Right lobe of liver (tissue), 6 donors: ENCODE measurements at regions not wholly inside any gene's neighbourhood (a gene's known extent, or its start where the extent isn't known, plus 50 kb on each side); places are given as distances from the start of the nearest gene placed in this dataset.
"Not testable (repeated sequence)": the region's sequence is repeated elsewhere in the genome, so short reads cannot be mapped to it uniquely, and the experiment has no call there.

Source experiments
- ATAC-seq, 4 donors: fragments of 200-7000 bp; cut with Tn5 transposase; one replicate each; pipeline ENCODE4 v1.9.1; 2020; ENCODE audit warnings: mild to moderate bottlenecking in 4 of 4, moderate library complexity in 4 of 4
- DNase-seq, 3 donors: peaks; one replicate each; pipeline ENCODE4 v3.0.0-alpha.2; 2020
- H3K27ac ChIP-seq, 3 donors: fragments of 200-600 bp; one replicate each; pipeline ENCODE4 v1.8.0; 2022
- H3K27me3 ChIP-seq, 2 donors: fragments of 200-600 bp; one replicate each; pipeline ENCODE4 v1.8.0; 2022
- H3K36me3 ChIP-seq, 4 donors: fragments of 200-600 bp; sonication (generic) in 1 of 4; one replicate each; pipeline versions ENCODE4 v1.5.1 to v1.8.0; 2017 to 2022; ENCODE audit warnings: control low read depth in 1 of 4
- H3K4me1 ChIP-seq, 4 donors: fragments of 200-600 bp; sonication (generic) in 1 of 4; one replicate each; pipeline versions ENCODE4 v1.5.1 to v1.8.0; 2017 to 2022; ENCODE audit warnings: control low read depth in 1 of 4
- H3K4me3 ChIP-seq, 3 donors: fragments of 200-600 bp; one replicate each; pipeline ENCODE4 v1.8.0; 2022
- H3K9me3 ChIP-seq, 4 donors: fragments of 200-600 bp; sonication (generic) in 1 of 4; one replicate each; pipeline versions ENCODE4 v1.5.1 to v1.8.0; 2017 to 2022; ENCODE audit warnings: control low read depth in 1 of 4
- POLR2A ChIP-seq: fragments of 450-650 bp; IDR thresholded peaks from one replicate; pipeline ENCODE4 v1.6.1; 2017; ENCODE audit warnings: antibody characterized with exemption, mild to moderate bottlenecking
- WGBS: methylation state at CpG from one replicate; pipeline ENCODE4 v1.1.6; 2018; ENCODE audit warnings: low coverage, low lambda C conversion rate; ENCODE audit not compliant: insufficient coverage; ENCODE audit errors: missing lambda C conversion rate; 5-methylcytosine and 5-hydroxymethylcytosine counted together
- intact Hi-C, 2 donors: fragments of 100-400 bp; cut with DNase I; formaldehyde crosslinking; loops; one replicate each; pipeline versions ENCODE4 v1.11.2 to v1.14.1; 2022
- TF ChIP-seq, protein P1 (sequence below), 4 donors: fragments of 200-600 bp in 3 of 4; fragments of 450-650 bp in 1 of 4; IDR thresholded peaks; one replicate each; pipeline versions ENCODE4 v1.5.1 to v1.8.0; 2016 to 2022; ENCODE audit warnings: antibody characterized with exemption in 4 of 4, mild to moderate bottlenecking in 2 of 4
- donor health status: DM: no; HTN: yes; CAD: no.
- donor health status: DM: no; HTN: no; CAD: no.
- donor health status: DM: no; HTN: no; CAD: no.
- donor health status: DM: no; HTN: yes; CAD: no.
- donor health status: DM: no; HTN: yes; CAD: no.

DNA sequence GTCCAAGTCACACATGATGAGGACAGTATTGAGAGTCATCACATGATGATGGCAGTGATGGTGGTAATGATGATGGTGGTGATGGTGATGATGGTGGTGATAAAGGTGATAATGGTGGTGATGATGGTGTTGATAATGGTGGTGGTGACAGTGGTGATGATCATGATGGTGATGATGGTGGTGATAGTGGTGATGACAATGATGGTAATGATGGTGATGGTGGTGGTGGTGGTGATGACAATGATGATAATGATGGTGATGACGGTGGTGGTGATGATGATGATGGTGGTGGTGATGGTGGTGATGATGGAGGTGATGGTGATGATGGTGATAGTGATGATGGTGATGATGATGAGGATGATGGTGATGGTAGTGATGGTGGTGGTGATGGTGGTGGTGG lies 190.2 kb upstream of the ZNF469 start:
- WGBS: 40% methylated on average over 1 of the region's 1 CpG
- intact Hi-C loops: no loop called here
- no peak overlapping the region for H3K4me3 ChIP-seq

DNA sequence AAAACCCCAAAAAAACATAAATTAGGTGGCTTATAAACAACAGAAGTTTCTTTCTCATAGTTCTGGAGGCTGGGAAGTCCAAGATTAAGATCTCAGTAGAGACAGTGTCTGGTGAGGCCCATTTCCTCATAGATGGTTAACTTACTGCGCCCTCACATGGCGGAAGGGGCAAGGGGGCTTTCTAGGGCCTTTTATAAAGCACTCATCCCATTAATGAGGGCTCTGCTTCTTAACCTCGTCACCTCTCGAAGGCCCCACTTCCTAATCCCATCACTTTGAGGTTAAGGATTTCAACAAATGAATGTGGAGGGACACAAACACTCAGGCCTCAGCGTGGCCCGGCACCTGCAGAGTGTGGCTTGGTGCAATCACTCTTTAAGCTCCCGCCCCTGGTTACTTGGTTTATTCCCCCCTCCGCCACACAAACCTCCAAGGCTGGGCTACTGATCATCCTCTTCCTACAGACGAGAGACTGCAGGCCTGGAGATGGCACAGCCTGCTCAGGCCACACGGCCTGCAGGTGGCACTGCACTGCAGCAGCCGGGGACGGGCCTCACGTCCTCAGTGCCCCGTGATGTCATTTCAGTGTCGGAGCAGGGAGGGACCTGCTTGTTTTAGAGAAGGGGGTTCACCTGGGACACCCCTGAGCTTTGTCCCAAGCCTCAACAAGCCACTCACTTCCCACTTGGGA lies 188.9 kb upstream of the ZNF469 start:
- H3K27me3 ChIP-seq, H3K9me3 ChIP-seq, H3K4me1 ChIP-seq, H3K36me3 ChIP-seq, H3K27ac ChIP-seq, H3K4me3 ChIP-seq, intact Hi-C loops: not testable (repeated sequence)
- DNase-seq (peak in 1 of 3 donors; percentile 51), ATAC-seq (peak; percentile 72 to 92 (median 88))
- WGBS: 29% methylated on average over 6 of the region's 15 CpGs
- TF ChIP-seq, protein P1, sequence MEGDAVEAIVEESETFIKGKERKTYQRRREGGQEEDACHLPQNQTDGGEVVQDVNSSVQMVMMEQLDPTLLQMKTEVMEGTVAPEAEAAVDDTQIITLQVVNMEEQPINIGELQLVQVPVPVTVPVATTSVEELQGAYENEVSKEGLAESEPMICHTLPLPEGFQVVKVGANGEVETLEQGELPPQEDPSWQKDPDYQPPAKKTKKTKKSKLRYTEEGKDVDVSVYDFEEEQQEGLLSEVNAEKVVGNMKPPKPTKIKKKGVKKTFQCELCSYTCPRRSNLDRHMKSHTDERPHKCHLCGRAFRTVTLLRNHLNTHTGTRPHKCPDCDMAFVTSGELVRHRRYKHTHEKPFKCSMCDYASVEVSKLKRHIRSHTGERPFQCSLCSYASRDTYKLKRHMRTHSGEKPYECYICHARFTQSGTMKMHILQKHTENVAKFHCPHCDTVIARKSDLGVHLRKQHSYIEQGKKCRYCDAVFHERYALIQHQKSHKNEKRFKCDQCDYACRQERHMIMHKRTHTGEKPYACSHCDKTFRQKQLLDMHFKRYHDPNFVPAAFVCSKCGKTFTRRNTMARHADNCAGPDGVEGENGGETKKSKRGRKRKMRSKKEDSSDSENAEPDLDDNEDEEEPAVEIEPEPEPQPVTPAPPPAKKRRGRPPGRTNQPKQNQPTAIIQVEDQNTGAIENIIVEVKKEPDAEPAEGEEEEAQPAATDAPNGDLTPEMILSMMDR (IDR thresholded peaks at IDR 0.05): peak; percentile 42 to 60 (median 47)

More for the DNA sequence above, 190.2 kb upstream of the ZNF469 start:
- Histone ChIP-seq H3K27ac (no peak overlapping the region), H3K27me3 (no peaks in the 10 kb centered on the region), H3K36me3 (no peaks in the 10 kb centered on the region), H3K4me1 (no peaks in the 10 kb centered on the region), H3K9me3 (no peaks in the 10 kb centered on the region)
- DNase-seq (no peak), ATAC-seq (no peak)
- TF ChIP-seq, protein P1 (IDR thresholded peaks at IDR 0.05): no peak
- no peak for TF ChIP-seq POLR2A

DNA sequence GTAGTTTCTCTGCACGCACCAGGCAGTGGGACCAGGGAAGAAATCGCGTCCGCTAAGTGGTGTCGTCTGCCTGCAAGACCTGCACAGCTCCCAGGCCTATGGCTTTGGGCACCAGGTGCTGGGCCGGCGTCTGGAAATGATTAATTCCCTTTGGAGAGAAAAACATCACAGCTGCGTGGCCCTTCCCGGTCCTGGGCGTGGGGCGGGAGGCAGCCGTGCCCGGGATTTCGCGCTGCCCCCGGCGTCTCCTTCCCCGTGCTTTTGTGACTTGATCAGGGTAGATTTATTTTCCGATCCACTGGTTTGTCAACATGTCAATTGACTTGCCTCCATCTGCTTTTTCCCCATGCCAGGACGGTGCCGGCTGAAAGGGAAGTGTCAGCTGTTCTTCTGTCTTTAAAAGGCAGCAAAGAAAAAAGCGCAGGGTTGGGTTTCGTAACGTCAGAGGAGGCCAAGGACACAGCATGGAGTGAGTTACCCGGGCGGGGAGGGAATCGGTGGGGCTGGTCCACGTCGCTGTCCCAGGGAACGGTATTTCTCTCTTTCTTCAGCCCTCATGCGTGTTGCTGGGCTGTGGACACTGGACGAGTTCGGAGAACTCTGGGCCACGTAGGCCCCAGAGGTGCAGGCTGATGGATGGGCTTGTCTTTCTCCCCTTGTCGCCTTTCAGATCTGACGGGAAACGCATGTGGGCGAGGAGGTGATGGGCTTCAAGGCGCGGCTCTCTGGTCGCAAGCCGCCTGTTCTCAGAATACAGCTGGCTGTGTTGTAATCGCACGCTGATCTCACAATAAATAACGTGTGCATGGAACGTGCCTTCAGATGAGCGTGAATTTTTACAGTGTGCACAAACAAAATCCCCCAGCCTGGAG lies 188.1 kb upstream of the ZNF469 start:
- Histone ChIP-seq H3K9me3 (no peaks in the 10 kb centered on the region), H3K4me1 (no peaks in the 10 kb centered on the region), H3K27ac (no peak overlapping the region), H3K36me3 (no peaks in the 10 kb centered on the region), H3K4me3 (no peak overlapping the region), H3K27me3 (no peaks in the 10 kb centered on the region)
- no peak for TF ChIP-seq POLR2A
- no peak for DNase-seq
- intact Hi-C loops: no loop called here
- WGBS: 40% methylated on average over 18 of the region's 47 CpGs
- peak in 1 of 4 donors; percentile 23 for ATAC-seq

DNA sequence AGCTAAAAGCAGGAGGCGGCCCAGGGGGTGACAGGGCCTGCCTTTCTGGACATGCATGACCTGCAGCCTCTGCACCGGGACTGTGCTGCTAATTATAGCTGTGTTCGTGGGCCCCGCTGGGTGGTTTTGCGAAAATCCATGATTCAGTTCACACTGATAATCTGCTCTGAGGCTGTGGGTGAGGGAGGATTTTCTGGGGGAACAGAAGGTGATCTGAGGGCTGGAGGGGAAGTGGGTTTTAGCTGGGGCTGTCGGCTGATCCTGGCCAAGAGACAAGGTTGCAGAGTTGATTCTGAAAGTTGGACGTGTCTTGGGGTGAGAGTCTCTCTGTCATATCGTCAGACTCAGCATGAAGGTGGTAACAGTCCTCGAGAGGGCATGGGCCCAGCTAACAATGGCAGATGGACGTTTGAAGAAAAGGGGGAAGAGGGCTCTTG lies 187.5 kb upstream of the ZNF469 start:
- DNase-seq (no peak), ATAC-seq (no peak)
- intact Hi-C loops: no loop called here
- Histone ChIP-seq H3K36me3 (no peaks in the 10 kb centered on the region), H3K4me3 (no peak overlapping the region), H3K27me3 (no peaks in the 10 kb centered on the region), H3K27ac (no peak overlapping the region), H3K9me3 (no peaks in the 10 kb centered on the region), H3K4me1 (no peaks in the 10 kb centered on the region)
- 60% methylated on average over 6 of the region's 10 CpGs for WGBS
- TF ChIP-seq, protein P1 (IDR thresholded peaks at IDR 0.05): no peak
- no peak for TF ChIP-seq POLR2A

DNA sequence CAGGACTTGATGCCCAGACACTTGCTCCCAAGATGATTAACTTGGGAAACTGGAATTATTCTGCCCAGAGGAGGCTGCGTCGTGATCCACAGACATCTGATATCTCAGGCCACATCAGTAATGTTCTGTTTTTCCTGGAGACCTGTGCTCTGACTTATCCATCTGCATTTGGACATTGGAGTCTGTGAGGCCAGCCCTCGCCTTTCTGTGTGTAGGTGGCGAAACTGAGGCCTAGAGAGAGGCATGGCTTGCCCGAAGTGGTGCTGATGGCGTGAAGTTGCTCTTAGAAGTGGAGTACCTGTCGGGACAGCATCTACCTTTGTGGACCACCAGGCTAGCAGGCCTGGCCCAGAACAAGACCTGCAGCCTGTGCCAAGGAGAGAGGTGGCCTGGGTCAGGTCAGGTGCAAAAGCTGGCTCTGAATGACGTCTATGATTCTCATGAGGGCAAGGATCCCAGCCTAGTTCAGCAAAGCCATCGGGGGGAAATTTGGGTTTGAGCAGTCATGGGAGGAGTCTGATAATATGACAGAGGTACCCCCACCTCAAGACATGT lies 186.8 kb upstream of the ZNF469 start:
- no peak for TF ChIP-seq POLR2A
- TF ChIP-seq, protein P1 (IDR thresholded peaks at IDR 0.05): no peak
- DNase-seq (no peak), ATAC-seq (no peak)
- H3K27me3 ChIP-seq: no peaks in the 10 kb centered on the region
- no peak overlapping the region for H3K27ac ChIP-seq
- intact Hi-C loops: no loop called here
- no peak overlapping the region for H3K4me3 ChIP-seq
- no peaks in the 10 kb centered on the region for H3K9me3 ChIP-seq
- no peaks in the 10 kb centered on the region for H3K36me3 ChIP-seq
- H3K4me1 ChIP-seq: no peaks in the 10 kb centered on the region
- 71% methylated on average over 5 of the region's 9 CpGs for WGBS
